GM12864 (cell line): ENCODE measurements at regions not wholly inside any gene's neighbourhood (a gene's known extent, or its start where the extent isn't known, plus 50 kb on each side); places are given as distances from the start of the nearest gene placed in this dataset.
"Not testable (repeated sequence)": the region's sequence is repeated elsewhere in the genome, so short reads cannot be mapped to it uniquely, and the experiment has no call there.

Experiments
- DNase-seq: peaks from one replicate; pipeline ENCODE4 v3.0.0-alpha.2; 2011; ENCODE audit warnings: low read depth
- H3K4me3 ChIP-seq: 2 replicates; pipeline ENCODE4 v1.5.1; 2011; ENCODE audit warnings: mild to moderate bottlenecking, low read depth, low read length, control low read depth
- TF ChIP-seq, protein P1 (sequence below): IDR thresholded peaks from 2 replicates; pipeline ENCODE4 v1.5.1; 2011; ENCODE audit warnings: low read depth, mild to moderate bottlenecking, moderate library complexity, low read length, control low read depth, inconsistent platforms; ENCODE audit errors: missing control alignments

- DNase-seq: no peak
- no peak overlapping the region for H3K4me3 ChIP-seq
- TF ChIP-seq, protein P1, sequence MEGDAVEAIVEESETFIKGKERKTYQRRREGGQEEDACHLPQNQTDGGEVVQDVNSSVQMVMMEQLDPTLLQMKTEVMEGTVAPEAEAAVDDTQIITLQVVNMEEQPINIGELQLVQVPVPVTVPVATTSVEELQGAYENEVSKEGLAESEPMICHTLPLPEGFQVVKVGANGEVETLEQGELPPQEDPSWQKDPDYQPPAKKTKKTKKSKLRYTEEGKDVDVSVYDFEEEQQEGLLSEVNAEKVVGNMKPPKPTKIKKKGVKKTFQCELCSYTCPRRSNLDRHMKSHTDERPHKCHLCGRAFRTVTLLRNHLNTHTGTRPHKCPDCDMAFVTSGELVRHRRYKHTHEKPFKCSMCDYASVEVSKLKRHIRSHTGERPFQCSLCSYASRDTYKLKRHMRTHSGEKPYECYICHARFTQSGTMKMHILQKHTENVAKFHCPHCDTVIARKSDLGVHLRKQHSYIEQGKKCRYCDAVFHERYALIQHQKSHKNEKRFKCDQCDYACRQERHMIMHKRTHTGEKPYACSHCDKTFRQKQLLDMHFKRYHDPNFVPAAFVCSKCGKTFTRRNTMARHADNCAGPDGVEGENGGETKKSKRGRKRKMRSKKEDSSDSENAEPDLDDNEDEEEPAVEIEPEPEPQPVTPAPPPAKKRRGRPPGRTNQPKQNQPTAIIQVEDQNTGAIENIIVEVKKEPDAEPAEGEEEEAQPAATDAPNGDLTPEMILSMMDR: no peak
These were observed 461.0 kb upstream of the NRG3 start for GRCh38 chr10:81414038-81414437.

DNA sequence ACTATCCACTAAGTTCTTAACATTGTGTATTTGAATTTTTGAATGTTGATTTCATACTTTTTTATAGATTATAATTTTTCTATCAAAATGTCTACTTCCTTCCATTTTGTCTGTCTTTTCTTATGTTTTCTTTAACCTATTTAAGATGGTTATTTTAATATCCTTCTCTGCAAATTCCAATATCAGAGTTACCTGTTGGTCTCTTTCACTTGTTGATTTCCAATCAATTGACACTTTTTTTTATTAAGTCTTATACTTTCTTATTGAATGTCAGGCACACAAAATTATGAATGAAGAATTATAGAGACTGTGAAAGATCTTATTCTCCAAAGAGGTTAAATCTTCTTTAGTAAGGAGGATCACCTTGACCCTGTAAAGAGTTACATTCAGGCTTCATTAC lies 448.3 kb upstream of the NRG3 start:
- no peak overlapping the region for H3K4me3 ChIP-seq
- TF ChIP-seq, protein P1: no peak
- DNase-seq: no peak

DNA sequence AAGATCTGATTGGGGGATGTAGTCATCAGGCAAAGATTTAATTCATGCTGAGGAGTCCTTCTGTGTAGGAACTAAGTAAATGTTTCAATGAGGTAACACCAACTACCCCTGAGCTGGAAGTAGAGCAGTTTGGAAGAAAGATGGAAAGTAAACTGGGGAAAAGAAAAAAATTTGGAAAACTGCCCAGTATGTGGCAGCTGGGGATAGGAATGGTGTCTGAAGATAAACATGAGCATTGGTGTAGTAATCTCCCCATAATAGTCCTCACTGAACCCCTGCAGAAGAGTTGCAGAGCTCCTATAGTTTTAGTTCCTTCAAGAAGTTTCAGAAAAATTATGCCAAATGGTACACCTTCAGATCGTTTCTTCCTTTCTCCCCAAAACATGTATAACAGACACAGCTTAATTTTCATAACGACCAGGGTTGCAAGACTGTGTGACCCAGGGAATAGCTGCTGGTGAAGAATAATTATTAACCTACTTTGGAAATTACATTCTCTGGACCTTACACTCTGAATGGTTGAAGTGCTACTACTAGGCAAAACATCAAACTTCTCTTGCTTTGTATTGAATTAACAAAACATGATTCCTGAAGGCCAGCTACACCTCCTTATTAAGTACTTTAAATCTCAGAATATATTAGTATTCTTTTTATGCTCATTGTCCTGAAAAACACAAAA lies 446.4 kb upstream of the NRG3 start:
- H3K4me3 ChIP-seq: no peak overlapping the region
- TF ChIP-seq, protein P1: no peak
- DNase-seq: no peak

DNA sequence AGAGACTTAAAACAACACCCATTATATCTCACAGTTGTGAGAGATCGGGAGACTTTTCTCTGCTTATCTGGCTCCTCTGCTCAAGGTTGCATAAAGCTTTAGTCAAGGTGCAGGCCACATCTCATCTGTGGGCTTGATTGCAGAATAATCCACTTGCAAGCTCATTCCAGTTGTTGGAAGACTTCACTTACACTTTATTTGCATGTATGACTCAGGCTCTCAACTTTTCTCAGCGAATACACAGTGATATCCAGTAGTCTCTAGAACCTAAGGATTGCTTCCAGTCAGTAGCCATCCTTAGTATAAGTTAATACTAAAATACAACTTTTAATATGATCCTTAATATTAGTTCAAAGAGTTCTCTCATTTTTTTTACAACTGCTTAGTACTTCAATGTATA lies 435.5 kb upstream of the NRG3 start:
- TF ChIP-seq, protein P1: no peak
- DNase-seq: no peak
- no peak overlapping the region for H3K4me3 ChIP-seq

DNA sequence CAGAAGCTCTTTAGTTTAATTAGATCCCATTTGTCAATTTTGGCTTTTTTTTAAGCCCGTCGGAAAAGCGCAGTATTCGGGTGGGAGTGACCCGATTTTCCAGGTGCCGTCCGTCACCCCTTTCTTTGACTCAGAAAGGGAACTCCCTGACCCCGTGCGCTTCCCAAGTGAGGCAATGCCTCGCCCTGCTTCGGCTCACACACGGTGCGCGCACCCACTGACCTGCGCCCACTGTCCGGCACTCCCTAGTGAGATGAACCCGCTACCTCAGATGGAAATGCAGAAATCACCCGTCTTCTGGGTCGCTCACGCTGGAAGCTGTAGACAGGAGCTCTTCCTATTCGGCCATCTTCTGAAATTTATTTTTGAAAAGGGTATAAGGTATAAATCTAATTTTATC lies 433.4 kb upstream of the NRG3 start:
- DNase-seq, H3K4me3 ChIP-seq: not testable (repeated sequence)

- H3K4me3 ChIP-seq: no peak overlapping the region
- TF ChIP-seq, protein P1: no peak
- DNase-seq: no peak
These were observed 430.6 kb upstream of the NRG3 start for GRCh38 chr10:81444242-81444929.

GRCh38 chr10:81450651-81451050 lies 424.3 kb upstream of the NRG3 start:
- H3K4me3 ChIP-seq: no peak overlapping the region
- TF ChIP-seq, protein P1: no peak
- no peak for DNase-seq
